K562 (cell line): ENCODE measurements at regions not wholly inside any gene's neighbourhood (a gene's known extent, or its start where the extent isn't known, plus 50 kb on each side); places are given as distances from the start of the nearest gene placed in this dataset.

Experiments
- ATAC-seq: fragments of 200-7000 bp; cut with Tn5 transposase; 3 replicates; pipeline ENCODE4 v1.9.1; 2020; ENCODE audit warnings: moderate library complexity
- BruUV-seq: library from RNA; stranded (reverse); fragments of 400-500 nt; replicated peaks from 2 replicates; lab custom pipeline; 2021; lab: Mats Ljungman, UMichigan
- CTCF ChIA-PET: fragments of 300-600 bp; formaldehyde crosslinking; extraction: SDS; loops from one replicate; lab custom pipeline; 2021; ENCODE audit warnings: low intra/inter-chr PET ratio; lab: Yijun Ruan, JAX
- POLR2A ChIA-PET: fragments of 300-600, 350-650 bp; sonication (Branson Sonifier 250); formaldehyde crosslinking; extraction: SDS; loops from one replicate; lab custom pipeline; 2021; ENCODE audit warnings: antibody characterized with exemption, inconsistent platforms; lab: Yijun Ruan, JAX
- DNase-seq, 4 experiments: peaks; one replicate each; pipeline versions ENCODE4 v3.0.0 to v3.0.0-alpha.2; 2011 to 2018; ENCODE audit warnings: low spot score in 3 of 4, mixed read lengths in 3 of 4; ENCODE audit errors: extremely low read depth in 1 of 4
- FAIRE-seq: peaks from 2 replicates; lab custom pipeline; 2011; peaks lifted over from hg19 to GRCh38; lab: Jason Lieb, UNC
- H2AFZ ChIP-seq: 2 replicates; pipeline ENCODE4 v1.6.0; 2011; ENCODE audit warnings: low read depth, low read length, control low read depth, inconsistent platforms
- H3K27ac ChIP-seq: fragments of 200-600 bp; 3 replicates; pipeline ENCODE4 v1.8.0; 2011; ENCODE audit warnings: low read depth, mild to moderate bottlenecking, control low read depth, inconsistent platforms, low read length, moderate library complexity, mixed read lengths; ENCODE audit errors: extremely low read depth
- H3K27me3 ChIP-seq, 2 experiments: fragments of 300-600 bp in 1 of 2; 2 replicates in 1 of 2; 3 replicates in 1 of 2; pipeline versions ENCODE4 v1.6.0 to v1.8.0; 2011; ENCODE audit warnings: inconsistent platforms in 2 of 2, low read length in 2 of 2, mild to moderate bottlenecking in 1 of 2, mixed read lengths in 1 of 2, moderate library complexity in 1 of 2; ENCODE audit not compliant: control insufficient read depth in 2 of 2, insufficient read depth in 2 of 2
- H3K36me3 ChIP-seq: fragments of 300-600 bp; 3 replicates; pipeline ENCODE4 v1.8.0; 2011; ENCODE audit warnings: mild to moderate bottlenecking, low read length, inconsistent platforms; ENCODE audit not compliant: control insufficient read depth, insufficient read depth
- H3K4me1 ChIP-seq, 2 experiments: fragments of 200-600 bp in 1 of 2; replicated peaks in 1 of 2; 2 replicates in 1 of 2; 3 replicates in 1 of 2; pipeline versions ENCODE4 v1.5.1 to v1.8.0; 2011; ENCODE audit warnings: inconsistent platforms in 2 of 2, low read length in 2 of 2, mild to moderate bottlenecking in 1 of 2, mixed read lengths in 1 of 2, moderate library complexity in 1 of 2; ENCODE audit not compliant: control insufficient read depth in 2 of 2, insufficient read depth in 2 of 2
- H3K4me2 ChIP-seq: 2 replicates; pipeline ENCODE4 v1.6.1; 2011; ENCODE audit warnings: low read length, control low read depth, inconsistent platforms, mixed read lengths; ENCODE audit not compliant: insufficient read depth
- H3K4me3 ChIP-seq: fragments of 200-600 bp; sonication (generic), shearing (Covaris generic); 2 replicates; pipeline ENCODE4 v1.5.1; 2016; ENCODE audit warnings: control low read depth, inconsistent platforms
- H3K79me2 ChIP-seq: fragments of 200-600 bp; 3 replicates; pipeline ENCODE4 v1.8.0; 2011; ENCODE audit warnings: low read length, inconsistent platforms; ENCODE audit not compliant: control insufficient read depth, insufficient read depth
- H3K9ac ChIP-seq, 2 experiments: 2 replicates each; pipeline versions ENCODE4 v1.6.0 to v1.6.1; 2011; ENCODE audit warnings: low read depth in 2 of 2, low read length in 2 of 2, control low read depth in 1 of 2, inconsistent platforms in 1 of 2, mild to moderate bottlenecking in 1 of 2, mixed read lengths in 1 of 2; ENCODE audit not compliant: insufficient read depth in 1 of 2
- H3K9me1 ChIP-seq: one replicate; pipeline ENCODE4 v1.6.0; 2011; ENCODE audit warnings: inconsistent platforms, mild to moderate bottlenecking, low read length, moderate library complexity; ENCODE audit not compliant: control insufficient read depth, insufficient read depth
- H3K9me3 ChIP-seq: replicated peaks from 2 replicates; pipeline ENCODE4 v1.5.1; 2011; ENCODE audit warnings: low read depth, low read length, inconsistent platforms; ENCODE audit not compliant: control insufficient read depth, insufficient read depth
- H4K20me1 ChIP-seq: replicated peaks from 2 replicates; pipeline ENCODE4 v1.6.1; 2011; ENCODE audit warnings: low read length, inconsistent platforms, mixed read lengths; ENCODE audit not compliant: control insufficient read depth, insufficient read depth
- CREM ChIP-seq: IDR thresholded peaks from 2 replicates; pipeline ENCODE4 v1.6.1; 2014; ENCODE audit warnings: antibody characterized with exemption, low read depth
- ETV6 ChIP-seq, 3 experiments: fragments of 150-350 bp in 1 of 3; sonication (generic) in 1 of 3; formaldehyde crosslinking in 1 of 3; IDR thresholded peaks; 2 replicates each; pipeline versions ENCODE4 v1.6.1 to v1.8.0; 2014 to 2022; ENCODE audit warnings: borderline replicate concordance in 2 of 3, low read depth in 2 of 3, antibody characterized with exemption in 1 of 3, low read length in 1 of 3, mild to moderate bottlenecking in 1 of 3, missing genetic modification reagents in 1 of 3
- GABPA ChIP-seq: fragments of 200-800 bp; sonication (Bioruptor generic); conservative IDR thresholded peaks from 2 replicates; pipeline ENCODE4 v1.6.1; 2016; ENCODE audit warnings: low read depth, missing genetic modification characterization, missing compliant biosample characterization
- GABPB1 ChIP-seq: sonication (generic); formaldehyde crosslinking; IDR thresholded peaks from 2 replicates; pipeline ENCODE4 v1.8.0; 2022; ENCODE audit warnings: mild to moderate bottlenecking, missing genetic modification reagents
- GATA2 ChIP-seq: sonication (generic); formaldehyde crosslinking; IDR thresholded peaks from 2 replicates; pipeline ENCODE4 v1.4.0; 2020; ENCODE audit warnings: mild to moderate bottlenecking, missing genetic modification reagents
- HDAC8 ChIP-seq: fragments of 450-650 bp; IDR thresholded peaks from 2 replicates; pipeline ENCODE4 v1.6.1; 2016; ENCODE audit warnings: mild to moderate bottlenecking, missing genetic modification characterization, moderate library complexity, missing compliant biosample characterization
- MCM2 ChIP-seq: fragments of 450-650 bp; IDR thresholded peaks from 2 replicates; pipeline ENCODE4 v1.6.1; 2017; ENCODE audit warnings: low read depth, mild to moderate bottlenecking
- MED1 ChIP-seq: sonication (generic); formaldehyde crosslinking; IDR thresholded peaks from 2 replicates; pipeline ENCODE4 v1.8.1; 2023; ENCODE audit warnings: missing genetic modification reagents, borderline replicate concordance
- NR1H2 ChIP-seq: sonication (generic); formaldehyde crosslinking; IDR thresholded peaks from 2 replicates; pipeline ENCODE4 v1.4.0; 2020; ENCODE audit warnings: mild to moderate bottlenecking, missing genetic modification reagents
- POLR3A ChIP-seq: IDR thresholded peaks from 2 replicates; pipeline ENCODE4 v1.6.1; 2011; ENCODE audit warnings: borderline replicate concordance, mild to moderate bottlenecking, moderate library complexity; ENCODE audit not compliant: insufficient read length, insufficient read depth; ENCODE audit errors: extremely low read depth
- RCOR1 ChIP-seq, 2 experiments: IDR thresholded peaks; 2 replicates each; pipeline ENCODE4 v1.6.1; 2012; ENCODE audit warnings: low read depth in 2 of 2, low read length in 2 of 2, borderline replicate concordance in 1 of 2, improper control_type of control experiment in 1 of 2
- SMARCB1 ChIP-seq: IDR thresholded peaks from 2 replicates; pipeline ENCODE4 v1.6.1; 2011; ENCODE audit warnings: improper control_type of control experiment, low read depth; ENCODE audit not compliant: insufficient read length
- ZNF165 ChIP-seq: fragments of 250-450 bp; sonication (Bioruptor Pico); IDR thresholded peaks from 2 replicates; pipeline ENCODE4 v1.4.0; 2020; ENCODE audit warnings: borderline replicate concordance
- WGBS: fragments of 100-300 bp; shearing (Covaris generic); methylation state at CpG from one replicate; pipeline ENCODE4 v1.1.6; 2016; ENCODE audit warnings: low coverage, mixed read lengths; ENCODE audit not compliant: insufficient coverage; ENCODE audit errors: missing lambda C conversion rate; 5-methylcytosine and 5-hydroxymethylcytosine counted together
- in situ Hi-C: fragments of 300-500 bp; cut with MboI; formaldehyde crosslinking; loops from 4 replicates; pipeline ENCODE4 v1.15.0; 2018; ENCODE audit warnings: inconsistent platforms, mixed read lengths
- intact Hi-C: fragments of 100-400 bp; cut with micrococcal nuclease; formaldehyde crosslinking; loops from 2 replicates; pipeline ENCODE4 v1.14.2; 2022
- TF ChIP-seq, protein P1 (sequence below): fragments of 250-450 bp; sonication (Bioruptor Pico); IDR thresholded peaks from 2 replicates; pipeline ENCODE4 v1.5.0; 2020; ENCODE audit warnings: mild to moderate bottlenecking, borderline replicate concordance
- TF ChIP-seq, protein P2 (sequence below): fragments of 450-650 bp; IDR thresholded peaks from 2 replicates; pipeline ENCODE4 v1.6.1; 2018; ENCODE audit warnings: mild to moderate bottlenecking, low read depth; ENCODE audit not compliant: partially characterized antibody
- TF ChIP-seq, protein P3 (sequence below): fragments of 250-450 bp; sonication (Bioruptor Pico); IDR thresholded peaks from 2 replicates; pipeline ENCODE4 v1.8.0; 2022; ENCODE audit warnings: inconsistent platforms

DNA sequence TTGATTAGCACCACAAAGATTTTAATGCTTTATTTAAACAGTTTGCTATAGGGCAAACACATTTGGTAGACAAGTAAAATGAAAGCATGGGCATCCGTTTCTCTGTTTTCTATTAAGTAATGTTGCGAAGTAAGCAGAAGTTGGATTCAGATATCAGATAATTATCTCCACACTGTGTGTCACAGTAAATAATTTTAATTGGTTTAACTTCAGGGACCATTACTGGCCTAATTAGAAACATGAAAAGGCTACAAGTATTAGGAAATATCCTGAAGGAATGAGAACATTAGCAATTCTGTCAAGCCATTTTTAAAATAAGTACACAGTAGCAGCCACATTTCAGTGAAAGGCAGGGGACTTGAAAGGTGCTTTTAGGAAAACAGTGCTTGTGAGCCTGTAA lies 975.4 kb downstream of the NR2F1-AS1 start:
- H3K9me3 ChIP-seq, result no peaks in the 10 kb centered on the region
- H2AFZ ChIP-seq, result no peak overlapping the region
- ATAC-seq, result no peak
- no peak for TF ChIP-seq CREM
- TF ChIP-seq, protein P1, sequence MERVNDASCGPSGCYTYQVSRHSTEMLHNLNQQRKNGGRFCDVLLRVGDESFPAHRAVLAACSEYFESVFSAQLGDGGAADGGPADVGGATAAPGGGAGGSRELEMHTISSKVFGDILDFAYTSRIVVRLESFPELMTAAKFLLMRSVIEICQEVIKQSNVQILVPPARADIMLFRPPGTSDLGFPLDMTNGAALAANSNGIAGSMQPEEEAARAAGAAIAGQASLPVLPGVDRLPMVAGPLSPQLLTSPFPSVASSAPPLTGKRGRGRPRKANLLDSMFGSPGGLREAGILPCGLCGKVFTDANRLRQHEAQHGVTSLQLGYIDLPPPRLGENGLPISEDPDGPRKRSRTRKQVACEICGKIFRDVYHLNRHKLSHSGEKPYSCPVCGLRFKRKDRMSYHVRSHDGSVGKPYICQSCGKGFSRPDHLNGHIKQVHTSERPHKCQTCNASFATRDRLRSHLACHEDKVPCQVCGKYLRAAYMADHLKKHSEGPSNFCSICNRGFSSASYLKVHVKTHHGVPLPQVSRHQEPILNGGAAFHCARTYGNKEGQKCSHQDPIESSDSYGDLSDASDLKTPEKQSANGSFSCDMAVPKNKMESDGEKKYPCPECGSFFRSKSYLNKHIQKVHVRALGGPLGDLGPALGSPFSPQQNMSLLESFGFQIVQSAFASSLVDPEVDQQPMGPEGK, result no peak
- no peak for TF ChIP-seq GABPA (tag)
- TF ChIP-seq, protein P2, sequence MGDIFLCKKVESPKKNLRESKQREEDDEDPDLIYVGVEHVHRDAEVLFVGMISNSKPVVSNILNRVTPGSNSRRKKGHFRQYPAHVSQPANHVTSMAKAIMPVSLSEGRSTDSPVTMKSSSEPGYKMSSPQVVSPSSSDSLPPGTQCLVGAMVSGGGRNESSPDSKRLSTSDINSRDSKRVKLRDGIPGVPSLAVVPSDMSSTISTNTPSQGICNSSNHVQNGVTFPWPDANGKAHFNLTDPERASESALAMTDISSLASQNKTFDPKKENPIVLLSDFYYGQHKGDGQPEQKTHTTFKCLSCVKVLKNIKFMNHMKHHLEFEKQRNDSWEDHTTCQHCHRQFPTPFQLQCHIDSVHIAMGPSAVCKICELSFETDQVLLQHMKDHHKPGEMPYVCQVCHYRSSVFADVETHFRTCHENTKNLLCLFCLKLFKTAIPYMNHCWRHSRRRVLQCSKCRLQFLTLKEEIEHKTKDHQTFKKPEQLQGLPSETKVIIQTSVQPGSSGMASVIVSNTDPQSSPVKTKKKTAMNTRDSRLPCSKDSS, result no peak
- TF ChIP-seq ETV6 (IDR thresholded peaks at IDR 0.05; ENCODE audit: borderline replicate concordance in 1 of 2, low read depth in 2 of 2, low read length in 1 of 2), result no peak
- TF ChIP-seq ETV6 (CRISPR knock-in tag; IDR thresholded peaks at IDR 0.05; ENCODE audit: borderline replicate concordance), result no peak
- no peak for TF ChIP-seq SMARCB1
- TF ChIP-seq ZNF165, result no peak
- no peak for TF ChIP-seq NR1H2 (CRISPR knock-in tag)
- TF ChIP-seq, protein P3, sequence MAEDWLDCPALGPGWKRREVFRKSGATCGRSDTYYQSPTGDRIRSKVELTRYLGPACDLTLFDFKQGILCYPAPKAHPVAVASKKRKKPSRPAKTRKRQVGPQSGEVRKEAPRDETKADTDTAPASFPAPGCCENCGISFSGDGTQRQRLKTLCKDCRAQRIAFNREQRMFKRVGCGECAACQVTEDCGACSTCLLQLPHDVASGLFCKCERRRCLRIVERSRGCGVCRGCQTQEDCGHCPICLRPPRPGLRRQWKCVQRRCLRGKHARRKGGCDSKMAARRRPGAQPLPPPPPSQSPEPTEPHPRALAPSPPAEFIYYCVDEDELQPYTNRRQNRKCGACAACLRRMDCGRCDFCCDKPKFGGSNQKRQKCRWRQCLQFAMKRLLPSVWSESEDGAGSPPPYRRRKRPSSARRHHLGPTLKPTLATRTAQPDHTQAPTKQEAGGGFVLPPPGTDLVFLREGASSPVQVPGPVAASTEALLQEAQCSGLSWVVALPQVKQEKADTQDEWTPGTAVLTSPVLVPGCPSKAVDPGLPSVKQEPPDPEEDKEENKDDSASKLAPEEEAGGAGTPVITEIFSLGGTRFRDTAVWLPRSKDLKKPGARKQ (CRISPR knock-in tag), result no peak
- TF ChIP-seq GATA2, result no peak
- no peak for TF ChIP-seq POLR3A
- no peak for TF ChIP-seq RCOR1 (IDR thresholded peaks at IDR 0.05; ENCODE audit: borderline replicate concordance in 1 of 2, low read depth in 2 of 2, low read length in 2 of 2)
- TF ChIP-seq GABPB1 (CRISPR knock-in tag), result no peak
- TF ChIP-seq MCM2, result no peak
- TF ChIP-seq MED1 (CRISPR knock-in tag), result no peak
- no peak for TF ChIP-seq HDAC8 (tag)
- TF ChIP-seq, all 486 proteins: peak for 0
- Histone ChIP-seq H3K4me1 (no peaks in the 10 kb centered on the region), H4K20me1 (no peaks in the 10 kb centered on the region), H3K4me3 (no peak overlapping the region), H3K79me2 (no peaks in the 10 kb centered on the region), H3K36me3 (no peaks in the 10 kb centered on the region), H3K27me3 (no peaks in the 10 kb centered on the region), H3K9ac (no peak overlapping the region), H3K9me1 (no peaks in the 10 kb centered on the region), H3K27ac (no peak overlapping the region), H3K4me2 (no peak overlapping the region)
- FAIRE-seq, result no peak
- WGBS, result 0% methylated on average over 2 of the region's 2 CpGs
- no peak for DNase-seq
- BruUV-seq, result no TSS peak
- ChIA-PET POLR2A (no interaction called here), CTCF (no interaction called here)
- in situ Hi-C loops (no loop called here), intact Hi-C loops (no loop called here)
